Cardiac muscle cell (in vitro differentiated cells and primary cell): ENCODE measurements at regions not wholly inside any gene's neighbourhood (a gene's known extent, or its start where the extent isn't known, plus 50 kb on each side); places are given as distances from the start of the nearest gene placed in this dataset.
"Not testable (repeated sequence)": the region's sequence is repeated elsewhere in the genome, so short reads cannot be mapped to it uniquely, and the experiment has no call there.

ENCODE experiments used
- DNase-seq, 2 donors: peaks; one replicate each; pipeline versions ENCODE4 v3.0.0 to v3.0.0-alpha.2; 2010 to 2017; ENCODE audit warnings: low read depth in 1 of 2, low spot score in 1 of 2
- H3K27ac ChIP-seq: fragments of 200-600 bp; sonication (generic); 2 replicates; pipeline ENCODE4 v1.5.1; 2016
- H3K27me3 ChIP-seq: fragments of 200-600 bp; sonication (generic); 2 replicates; pipeline ENCODE4 v1.6.0; 2016; ENCODE audit warnings: control low read depth
- H3K36me3 ChIP-seq: fragments of 200-600 bp; sonication (generic); 2 replicates; pipeline ENCODE4 v1.5.1; 2016; ENCODE audit warnings: control low read depth
- H3K4me1 ChIP-seq: fragments of 200-600 bp; sonication (generic); 2 replicates; pipeline ENCODE4 v1.8.1; 2017; ENCODE audit warnings: low read depth, mild to moderate bottlenecking, mixed run types
- H3K4me3 ChIP-seq: fragments of 200-600 bp; sonication (generic); 2 replicates; pipeline ENCODE4 v1.5.1; 2016; ENCODE audit warnings: mild to moderate bottlenecking
- H3K9me3 ChIP-seq: fragments of 200-600 bp; sonication (generic); 2 replicates; pipeline ENCODE4 v1.5.1; 2017; ENCODE audit warnings: low read depth, mild to moderate bottlenecking, control low read depth
- TF ChIP-seq, protein P1 (sequence below): IDR thresholded peaks from 2 replicates; pipeline ENCODE4 v1.5.1; 2012; ENCODE audit warnings: low read depth, mild to moderate bottlenecking, low read length

DNA sequence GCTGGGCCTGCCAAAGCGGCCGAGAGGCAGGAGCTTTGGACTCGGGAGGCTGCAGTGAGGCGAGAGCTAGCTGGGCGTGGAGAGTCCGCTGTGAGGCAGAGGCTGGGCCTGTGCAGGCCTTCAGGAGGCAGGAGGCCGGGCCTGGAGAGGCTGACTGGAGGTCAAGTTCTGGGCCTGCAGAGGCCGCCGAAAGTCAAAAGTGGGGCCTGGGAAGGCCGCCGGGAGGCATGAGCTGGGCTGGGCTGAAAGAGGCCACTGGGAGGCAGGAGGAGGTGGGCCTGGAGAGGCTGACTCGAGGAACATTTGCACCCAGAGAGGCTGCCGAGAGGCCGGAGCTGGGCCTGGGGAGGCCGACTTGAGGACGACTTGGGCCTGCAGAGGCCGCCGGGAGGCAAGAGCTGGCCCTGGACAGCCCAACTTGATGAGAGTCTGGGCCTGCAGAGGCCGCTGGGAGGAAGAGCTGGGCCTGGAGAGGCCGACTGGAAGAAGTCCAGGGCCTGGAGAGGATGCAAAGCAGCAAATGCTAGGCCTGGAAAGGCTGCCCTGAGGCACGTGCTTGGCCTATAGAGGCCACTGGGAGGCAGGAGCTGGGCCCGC is 72.7 kb upstream of the COBL start:
- H3K27me3 ChIP-seq, H3K4me3 ChIP-seq, H3K36me3 ChIP-seq, H3K9me3 ChIP-seq, H3K4me1 ChIP-seq, DNase-seq, H3K27ac ChIP-seq: not testable (repeated sequence)

- not testable (repeated sequence) for DNase-seq, H3K27ac ChIP-seq, H3K9me3 ChIP-seq, H3K4me1 ChIP-seq, H3K4me3 ChIP-seq, H3K36me3 ChIP-seq, H3K27me3 ChIP-seq
Measured at GRCh38 chr7:51388241-51388640, 71.6 kb upstream of the COBL start.

GRCh38 chr7:51386806-51387568 is 70.4 kb upstream of the COBL start:
- not testable (repeated sequence) for H3K27ac ChIP-seq, H3K4me3 ChIP-seq, H3K27me3 ChIP-seq, H3K36me3 ChIP-seq, H3K4me1 ChIP-seq, H3K9me3 ChIP-seq, DNase-seq

DNA sequence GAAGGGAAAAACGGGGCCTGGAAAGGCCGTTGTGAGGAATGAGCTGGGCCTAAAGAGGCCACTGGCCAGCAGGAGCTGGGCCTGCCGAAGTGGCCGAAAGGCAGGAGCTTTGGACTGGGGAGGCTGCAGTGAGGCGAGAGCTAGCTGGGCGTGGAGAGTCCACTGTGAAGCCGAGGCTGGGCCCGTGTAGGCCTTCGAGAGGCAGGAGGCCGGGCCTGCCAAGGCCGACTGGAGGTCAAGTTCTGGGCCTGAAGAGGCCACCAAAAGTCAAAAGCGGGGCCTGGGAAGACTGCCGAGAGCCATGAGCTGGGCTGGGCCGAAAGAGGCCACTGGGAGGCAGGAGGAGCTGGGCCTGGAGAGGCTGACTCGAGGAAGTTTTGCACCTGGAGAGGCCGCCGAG is 69.6 kb upstream of the COBL start:
- H3K4me1 ChIP-seq, H3K27ac ChIP-seq, DNase-seq, H3K27me3 ChIP-seq, H3K4me3 ChIP-seq, H3K36me3 ChIP-seq, H3K9me3 ChIP-seq: not testable (repeated sequence)

GRCh38 chr7:51382243-51382642 is 65.6 kb upstream of the COBL start:
- not testable (repeated sequence) for H3K4me1 ChIP-seq, DNase-seq, H3K27me3 ChIP-seq, H3K27ac ChIP-seq, H3K9me3 ChIP-seq, H3K4me3 ChIP-seq, H3K36me3 ChIP-seq

- H3K9me3 ChIP-seq: no peaks in the 10 kb centered on the region
- TF ChIP-seq, protein P1, sequence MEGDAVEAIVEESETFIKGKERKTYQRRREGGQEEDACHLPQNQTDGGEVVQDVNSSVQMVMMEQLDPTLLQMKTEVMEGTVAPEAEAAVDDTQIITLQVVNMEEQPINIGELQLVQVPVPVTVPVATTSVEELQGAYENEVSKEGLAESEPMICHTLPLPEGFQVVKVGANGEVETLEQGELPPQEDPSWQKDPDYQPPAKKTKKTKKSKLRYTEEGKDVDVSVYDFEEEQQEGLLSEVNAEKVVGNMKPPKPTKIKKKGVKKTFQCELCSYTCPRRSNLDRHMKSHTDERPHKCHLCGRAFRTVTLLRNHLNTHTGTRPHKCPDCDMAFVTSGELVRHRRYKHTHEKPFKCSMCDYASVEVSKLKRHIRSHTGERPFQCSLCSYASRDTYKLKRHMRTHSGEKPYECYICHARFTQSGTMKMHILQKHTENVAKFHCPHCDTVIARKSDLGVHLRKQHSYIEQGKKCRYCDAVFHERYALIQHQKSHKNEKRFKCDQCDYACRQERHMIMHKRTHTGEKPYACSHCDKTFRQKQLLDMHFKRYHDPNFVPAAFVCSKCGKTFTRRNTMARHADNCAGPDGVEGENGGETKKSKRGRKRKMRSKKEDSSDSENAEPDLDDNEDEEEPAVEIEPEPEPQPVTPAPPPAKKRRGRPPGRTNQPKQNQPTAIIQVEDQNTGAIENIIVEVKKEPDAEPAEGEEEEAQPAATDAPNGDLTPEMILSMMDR: no peak
- H3K27ac ChIP-seq: no peak overlapping the region
- peak in 1 of 2 donors; percentile 27 for DNase-seq
- no peaks in the 10 kb centered on the region for H3K27me3 ChIP-seq
- no peaks in the 10 kb centered on the region for H3K4me1 ChIP-seq
- no peak overlapping the region for H3K4me3 ChIP-seq
- H3K36me3 ChIP-seq: no peaks in the 10 kb centered on the region
Measured at GRCh38 chr7:51376420-51377092, 59.9 kb upstream of the COBL start.

DNA sequence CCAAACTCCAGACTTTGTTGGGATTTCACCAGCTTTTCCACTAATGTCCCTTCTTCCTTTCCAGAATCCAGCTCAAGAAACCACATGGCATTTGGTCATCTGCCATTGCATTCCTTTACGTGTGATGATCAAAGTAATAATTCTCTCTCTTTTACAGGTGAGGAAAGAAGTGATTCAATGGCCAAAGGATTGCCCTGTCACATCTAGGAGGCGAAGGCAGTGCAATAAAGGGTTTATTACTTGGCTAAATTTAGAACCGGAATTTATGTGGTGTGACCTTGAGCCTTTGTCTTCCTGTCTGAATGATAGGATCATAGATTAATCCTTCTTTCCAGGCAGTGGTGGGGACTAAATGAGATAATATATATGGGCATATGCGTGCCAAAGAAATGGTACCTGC is 58.3 kb upstream of the COBL start:
- no peaks in the 10 kb centered on the region for H3K27me3 ChIP-seq
- no peaks in the 10 kb centered on the region for H3K36me3 ChIP-seq
- no peaks in the 10 kb centered on the region for H3K4me1 ChIP-seq
- no peaks in the 10 kb centered on the region for H3K9me3 ChIP-seq
- H3K27ac ChIP-seq: no peak overlapping the region
- TF ChIP-seq, protein P1: no peak
- H3K4me3 ChIP-seq: no peak overlapping the region
- no peak for DNase-seq

- not testable (repeated sequence) for H3K4me1 ChIP-seq, H3K36me3 ChIP-seq, DNase-seq, H3K27me3 ChIP-seq, H3K9me3 ChIP-seq, H3K4me3 ChIP-seq, H3K27ac ChIP-seq
Measured at GRCh38 chr7:51373607-51374006, 57.0 kb upstream of the COBL start.
